Uterus (tissue), 2 donors: ENCODE measurements at regions not wholly inside any gene's neighbourhood (a gene's known extent, or its start where the extent isn't known, plus 50 kb on each side); places are given as distances from the start of the nearest gene placed in this dataset.

Experiments
- POLR2A ChIP-seq, 2 donors: fragments of 450-650 bp; IDR thresholded peaks; one replicate each; pipeline ENCODE4 v1.6.1; 2016; ENCODE audit warnings: antibody characterized with exemption in 2 of 2, mild to moderate bottlenecking in 1 of 2, moderate library complexity in 1 of 2
- TF ChIP-seq, protein P1 (sequence below), 4 experiments: fragments of 200-600 bp in 2 of 4; fragments of 450-650 bp in 2 of 4; sonication (generic) in 2 of 4; IDR thresholded peaks; one replicate each; pipeline ENCODE4 v1.5.1; 2016 to 2019; ENCODE audit warnings: antibody characterized with exemption in 4 of 4, mild to moderate bottlenecking in 2 of 4, moderate library complexity in 1 of 4

DNA sequence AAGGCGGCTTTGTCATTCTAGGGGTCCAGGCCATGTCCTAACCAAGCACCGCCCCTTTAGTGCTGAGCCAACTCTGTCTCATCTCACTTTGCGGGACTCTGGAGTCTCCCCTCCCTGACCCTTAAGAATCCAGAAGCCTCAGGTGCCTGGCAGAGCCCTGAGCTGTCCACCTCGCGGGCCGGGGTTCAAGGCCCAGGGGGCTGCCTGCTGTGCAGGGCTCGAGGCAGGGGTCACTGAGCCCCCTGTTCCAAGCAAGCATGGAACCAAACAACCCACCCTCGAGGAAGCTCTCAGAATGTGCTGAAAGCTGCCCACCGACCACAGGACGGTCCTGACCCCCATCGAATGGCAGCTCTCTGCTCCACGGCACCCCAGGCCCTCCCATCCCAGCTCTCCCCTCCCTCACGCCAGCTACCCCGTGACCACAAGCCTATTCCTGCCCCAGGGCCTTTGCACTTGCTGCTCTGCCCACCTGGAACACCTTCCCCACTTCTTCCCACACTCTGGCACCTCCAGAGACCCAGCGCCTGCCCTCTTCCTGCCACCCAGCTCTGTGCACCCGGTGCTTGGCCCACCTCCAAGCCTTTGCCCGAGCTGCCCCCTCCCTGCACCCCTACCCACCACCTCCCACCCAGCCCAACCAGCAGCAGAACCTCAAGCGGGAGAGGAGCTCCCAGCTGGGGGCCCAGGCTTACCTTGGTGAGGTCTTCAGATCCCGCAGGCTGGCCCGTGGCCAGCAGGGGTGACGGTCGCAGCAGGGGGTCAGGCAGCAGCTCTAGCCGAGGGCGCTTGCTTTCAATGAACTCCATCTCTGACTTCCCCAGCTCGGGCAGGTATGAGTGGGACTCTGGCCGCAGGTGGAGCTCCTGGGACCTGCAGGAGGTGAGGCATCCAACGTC lies 84.3 kb downstream of the NCOR2 start:
- TF ChIP-seq, protein P1, sequence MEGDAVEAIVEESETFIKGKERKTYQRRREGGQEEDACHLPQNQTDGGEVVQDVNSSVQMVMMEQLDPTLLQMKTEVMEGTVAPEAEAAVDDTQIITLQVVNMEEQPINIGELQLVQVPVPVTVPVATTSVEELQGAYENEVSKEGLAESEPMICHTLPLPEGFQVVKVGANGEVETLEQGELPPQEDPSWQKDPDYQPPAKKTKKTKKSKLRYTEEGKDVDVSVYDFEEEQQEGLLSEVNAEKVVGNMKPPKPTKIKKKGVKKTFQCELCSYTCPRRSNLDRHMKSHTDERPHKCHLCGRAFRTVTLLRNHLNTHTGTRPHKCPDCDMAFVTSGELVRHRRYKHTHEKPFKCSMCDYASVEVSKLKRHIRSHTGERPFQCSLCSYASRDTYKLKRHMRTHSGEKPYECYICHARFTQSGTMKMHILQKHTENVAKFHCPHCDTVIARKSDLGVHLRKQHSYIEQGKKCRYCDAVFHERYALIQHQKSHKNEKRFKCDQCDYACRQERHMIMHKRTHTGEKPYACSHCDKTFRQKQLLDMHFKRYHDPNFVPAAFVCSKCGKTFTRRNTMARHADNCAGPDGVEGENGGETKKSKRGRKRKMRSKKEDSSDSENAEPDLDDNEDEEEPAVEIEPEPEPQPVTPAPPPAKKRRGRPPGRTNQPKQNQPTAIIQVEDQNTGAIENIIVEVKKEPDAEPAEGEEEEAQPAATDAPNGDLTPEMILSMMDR (IDR thresholded peaks at IDR 0.05) = no peak
- no peak for TF ChIP-seq POLR2A (IDR thresholded peaks at IDR 0.05)
